ENCODE measurements at regions not wholly inside any gene's neighbourhood (a gene's known extent, or its start where the extent isn't known, plus 50 kb on each side); places are given as distances from the start of the nearest gene placed in this dataset.
"Not testable (repeated sequence)": the region's sequence is repeated elsewhere in the genome, so short reads cannot be mapped to it uniquely, and the experiment has no call there.

- no peak for DNase-seq
These were observed 304.8 kb upstream of the ISX start for GRCh38 chr22:34761111-34761510.

- no peak for DNase-seq
These were observed 302.5 kb upstream of the ISX start for GRCh38 chr22:34763496-34763895.

DNA sequence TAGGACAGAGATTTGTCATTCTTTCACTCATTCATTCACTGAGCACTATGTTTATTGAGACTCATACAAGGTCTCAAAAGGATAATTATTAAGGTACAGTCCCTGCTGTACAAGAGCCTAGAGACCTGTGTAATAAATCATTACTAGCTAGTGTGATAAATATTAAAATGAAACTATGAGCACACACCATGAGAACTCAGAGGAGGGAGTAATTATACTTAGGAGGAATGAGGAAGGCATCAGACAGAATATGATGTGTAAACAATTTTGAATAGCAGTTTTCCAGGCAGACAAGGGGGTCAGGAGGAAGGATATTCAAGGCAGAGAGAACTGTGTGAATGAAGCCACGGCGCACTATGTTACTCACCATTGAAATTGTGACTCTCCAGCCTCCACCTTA is 300.8 kb upstream of the ISX start:
- DNase-seq: no peak

DNA sequence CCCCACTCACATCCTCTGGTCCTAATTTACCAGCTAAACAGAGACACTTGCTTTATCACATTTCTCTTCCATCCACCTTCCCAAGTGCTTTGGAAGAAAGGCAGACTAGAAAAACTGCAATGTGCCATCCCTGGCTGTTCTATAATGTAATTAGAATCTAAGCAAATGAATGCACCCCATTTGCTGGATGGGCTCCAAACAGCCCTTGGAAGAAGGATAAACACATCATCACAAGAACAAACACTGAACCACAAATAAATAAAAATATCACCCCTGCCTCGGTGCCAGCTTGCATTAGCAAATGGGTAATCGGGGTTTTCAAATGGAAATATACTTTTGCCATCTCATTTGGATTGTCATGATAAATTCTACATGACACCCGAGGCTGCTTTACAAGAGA is 296.6 kb upstream of the ISX start:
- no peak for DNase-seq

GRCh38 chr22:34776817-34777216 is 289.1 kb upstream of the ISX start:
- no peak for DNase-seq

DNA sequence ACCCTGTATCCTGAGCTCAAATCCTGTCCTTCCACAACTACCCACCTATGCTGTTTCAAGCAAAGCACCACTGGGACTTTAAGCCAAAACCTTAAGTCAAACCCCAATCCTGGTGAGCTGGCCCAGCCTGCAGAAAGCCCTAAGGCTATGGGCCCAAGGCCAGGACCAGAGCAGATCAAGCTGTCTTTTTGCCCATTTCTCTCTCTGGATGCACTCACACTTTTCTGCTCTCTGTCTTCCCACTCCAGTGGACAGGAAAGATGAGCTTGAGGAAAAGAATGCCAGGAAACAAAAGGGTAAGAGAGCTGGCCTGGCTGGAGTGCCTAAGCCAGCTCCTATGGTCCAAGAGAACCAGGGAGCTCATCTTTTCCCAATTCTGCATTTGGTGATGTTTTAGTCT is 284.3 kb upstream of the ISX start:
- DNase-seq: no peak

DNA sequence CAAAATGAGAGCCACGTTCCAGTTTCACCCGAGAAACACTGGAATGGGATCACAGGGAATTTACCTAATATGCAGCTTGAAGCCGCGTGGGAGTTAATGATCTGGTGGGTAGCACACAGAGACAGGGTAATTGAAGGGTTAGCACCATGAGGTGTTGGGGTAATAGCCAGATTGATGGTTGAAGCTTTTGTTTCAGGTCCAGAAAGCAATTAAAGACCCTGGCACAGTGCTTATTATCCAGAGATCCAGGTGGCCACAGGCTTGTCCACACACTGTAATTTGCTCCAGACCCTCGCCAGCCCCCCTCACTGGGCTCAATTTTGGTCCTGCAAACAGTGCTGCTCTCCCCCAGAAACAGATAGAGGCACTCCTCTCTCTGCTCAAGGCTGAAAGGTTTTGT is 282.5 kb upstream of the ISX start:
- DNase-seq: no peak

DNA sequence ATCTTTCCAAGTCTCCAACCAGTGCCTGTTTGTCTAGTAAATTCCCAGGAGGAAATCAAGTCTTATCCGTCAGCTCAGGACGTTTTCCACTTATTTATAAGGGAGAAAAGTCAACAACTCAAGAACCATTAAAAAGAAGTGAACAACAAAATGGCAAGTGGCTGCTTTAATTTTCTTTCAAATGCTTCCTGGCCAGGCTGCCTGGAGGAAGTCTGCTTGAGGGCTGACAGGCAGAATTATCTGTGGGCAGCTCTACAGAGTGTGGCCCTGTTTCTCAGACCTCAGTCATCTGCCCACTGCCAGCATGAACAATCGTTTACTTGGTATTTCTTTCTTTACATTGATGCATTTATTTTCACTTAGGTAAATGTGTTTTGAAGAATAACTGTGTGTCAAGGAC is 281.9 kb upstream of the ISX start:
- no peak for DNase-seq

GRCh38 chr22:34797826-34798225 is 268.1 kb upstream of the ISX start:
- no peak for DNase-seq

DNA sequence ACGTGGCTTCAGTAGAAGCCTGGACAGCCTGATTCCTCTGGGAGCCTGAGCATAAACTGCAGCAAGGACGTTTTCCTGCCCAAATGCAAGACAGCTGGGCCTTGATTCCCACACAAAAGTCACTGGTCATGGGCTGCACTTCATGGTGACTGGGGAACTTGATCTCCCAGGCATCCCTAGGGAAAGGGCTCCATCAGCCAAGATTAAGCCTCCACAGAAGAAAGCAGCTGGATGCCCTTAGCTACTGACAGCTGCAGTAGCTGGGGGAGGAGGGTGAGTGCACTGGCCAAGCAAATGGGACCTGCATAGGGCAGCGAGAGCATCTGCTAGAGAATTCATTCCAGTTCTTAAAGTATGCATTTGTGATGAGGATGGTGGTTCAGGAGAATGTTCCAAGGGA is 267.4 kb upstream of the ISX start:
- DNase-seq: no peak

GRCh38 chr22:34800260-34800980 is 265.5 kb upstream of the ISX start:
- DNase-seq: no peak

DNA sequence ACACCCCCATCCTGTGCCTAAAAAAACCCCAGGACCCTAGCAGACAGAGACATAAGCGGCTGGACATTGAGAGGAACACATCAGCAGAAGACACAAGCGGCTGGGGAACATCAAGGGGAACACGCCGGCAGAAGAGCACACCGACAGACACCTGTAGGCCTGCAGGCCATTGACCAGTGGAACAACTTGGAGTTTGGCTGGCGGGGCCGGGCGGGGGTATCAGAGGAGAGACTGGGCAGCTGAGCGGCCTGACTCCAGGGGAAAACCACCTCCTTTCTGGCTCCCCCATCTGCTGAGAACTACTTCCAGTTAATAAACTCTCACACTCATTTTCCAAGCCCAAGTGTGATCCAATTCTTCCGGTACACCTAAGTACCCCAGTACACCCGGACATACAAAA is 264.7 kb upstream of the ISX start:
- peak; percentile 2 for DNase-seq

- no peak for DNase-seq
These were observed 261.9 kb upstream of the ISX start for GRCh38 chr22:34804091-34804490.

GRCh38 chr22:34804604-34805003 is 261.4 kb upstream of the ISX start:
- no peak for DNase-seq

GRCh38 chr22:34805771-34806170 is 260.2 kb upstream of the ISX start:
- no peak for DNase-seq

DNA sequence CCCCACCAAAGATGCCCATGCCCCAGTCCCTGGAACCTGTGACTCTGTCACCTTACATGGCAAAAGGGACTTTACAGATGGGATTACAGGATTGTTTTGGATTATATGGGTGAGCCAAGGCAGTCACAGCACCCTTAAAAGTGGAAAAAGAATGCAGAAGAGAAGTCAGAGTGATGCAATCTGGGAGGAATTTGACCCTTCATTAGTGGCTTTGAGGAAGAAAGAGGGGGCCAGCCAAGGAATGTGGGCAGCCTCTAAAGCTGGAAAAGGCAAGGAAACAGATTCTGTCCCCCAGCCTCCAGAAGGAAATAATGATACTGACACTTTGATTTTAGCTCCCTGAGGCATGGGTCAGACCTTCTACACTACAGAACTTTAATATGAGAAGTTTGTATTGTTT is 257.3 kb upstream of the ISX start:
- no peak for DNase-seq

- no peak for DNase-seq
These were observed 253.3 kb upstream of the ISX start for GRCh38 chr22:34812631-34813030.

DNA sequence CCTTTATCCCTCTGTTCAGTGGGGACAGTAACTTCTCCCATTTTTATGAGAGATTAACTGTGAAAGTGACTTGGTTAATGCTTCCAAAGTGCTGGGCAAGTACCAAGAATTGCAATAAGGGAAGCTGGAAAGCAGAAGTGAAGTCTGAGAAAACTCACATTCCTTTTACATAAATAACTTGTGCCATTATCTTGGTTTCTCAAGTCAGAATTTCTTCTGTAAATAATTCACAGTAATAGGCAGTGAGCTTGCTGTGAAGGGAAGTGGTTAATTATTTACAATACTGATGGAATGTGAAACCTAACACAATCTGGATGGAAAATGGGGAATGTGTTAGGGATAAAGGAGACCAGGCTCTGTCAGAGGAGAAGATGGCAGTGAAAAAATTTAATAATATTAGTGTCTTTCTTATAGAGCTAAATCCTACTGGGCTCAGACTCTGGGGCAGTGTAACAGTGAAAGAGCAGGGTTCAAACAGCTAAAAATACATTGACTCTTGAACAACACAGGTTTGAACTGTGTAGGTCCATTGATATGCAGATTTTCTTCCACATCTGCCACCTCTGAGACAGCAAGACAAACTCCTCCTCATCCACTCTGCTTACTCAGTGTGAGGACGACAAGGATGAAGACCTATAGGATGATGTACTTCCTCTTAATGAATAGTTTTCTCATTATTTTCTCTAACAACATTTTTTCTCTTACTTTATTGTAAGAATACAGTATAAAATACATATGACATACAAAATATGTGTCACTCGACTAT is 251.5 kb upstream of the ISX start:
- DNase-seq: no peak

DNA sequence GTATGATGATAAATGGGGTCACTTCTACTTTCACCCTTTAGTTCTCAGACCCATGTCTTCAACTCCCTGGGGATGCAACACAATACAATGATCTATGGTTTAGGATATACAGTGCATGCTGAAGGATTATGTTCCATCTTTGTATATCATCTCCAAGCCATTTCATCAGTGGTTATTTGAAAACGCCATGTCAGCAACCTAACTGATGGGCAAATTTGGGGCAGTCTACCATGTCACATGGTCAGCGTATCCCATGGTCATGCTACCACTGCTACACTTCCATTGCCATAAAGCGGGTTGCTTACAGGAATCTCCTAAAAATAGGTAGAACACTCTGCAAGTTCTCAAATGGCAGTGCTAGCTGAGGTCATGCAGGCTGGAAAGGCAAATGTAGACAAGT is 236.5 kb upstream of the ISX start:
- DNase-seq: no peak

- no peak for DNase-seq
These were observed 231.9 kb upstream of the ISX start for GRCh38 chr22:34834059-34834458.

GRCh38 chr22:34834541-34834940 is 231.4 kb upstream of the ISX start:
- DNase-seq: not testable (repeated sequence)

GRCh38 chr22:34841331-34841771 is 224.6 kb upstream of the ISX start:
- DNase-seq: no peak

GRCh38 chr22:34841911-34842310 is 224.0 kb upstream of the ISX start:
- no peak for DNase-seq

DNA sequence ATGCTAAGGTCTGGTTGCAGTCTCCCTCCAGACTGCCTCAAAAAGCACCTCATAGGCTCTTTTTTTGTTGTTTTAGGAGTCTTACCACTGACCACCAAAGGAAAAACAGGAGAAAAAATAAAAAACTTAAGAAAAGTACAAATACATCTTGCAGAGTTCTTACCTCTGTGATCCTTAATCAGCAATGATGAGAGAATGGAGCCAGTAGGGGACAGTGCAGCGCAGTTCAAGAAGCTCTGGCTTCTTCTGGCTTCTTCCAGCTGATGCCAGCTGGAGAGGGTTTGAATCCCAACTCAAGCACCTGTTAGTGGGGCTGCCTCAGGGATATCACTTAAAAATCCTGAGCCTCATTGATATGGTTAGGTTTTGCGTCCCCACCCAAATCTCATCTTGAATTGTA is 223.3 kb upstream of the ISX start:
- no peak for DNase-seq

DNA sequence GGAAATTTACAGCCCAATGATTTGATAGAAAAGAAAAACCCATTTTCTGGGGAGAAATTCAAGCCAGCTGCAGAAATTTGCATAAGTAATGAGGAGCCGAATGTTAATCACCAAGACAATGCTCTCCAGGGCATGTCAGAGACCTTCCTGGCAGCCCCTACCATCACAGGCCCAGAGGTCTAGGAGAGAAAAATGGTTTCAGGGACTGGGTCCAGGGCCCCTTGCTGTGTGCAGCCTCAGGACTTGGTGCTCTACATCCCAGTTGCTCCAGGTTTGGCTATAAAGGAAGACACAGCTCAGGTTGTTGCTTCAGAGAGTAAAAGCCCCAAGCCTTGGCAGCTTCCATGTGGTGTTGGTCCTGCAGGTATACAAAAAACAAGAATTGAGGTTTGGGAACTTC is 222.2 kb upstream of the ISX start:
- not testable (repeated sequence) for DNase-seq
